ENCODE measurements at regions not wholly inside any gene's neighbourhood (a gene's known extent, or its start where the extent isn't known, plus 50 kb on each side); places are given as distances from the start of the nearest gene placed in this dataset.

DNA sequence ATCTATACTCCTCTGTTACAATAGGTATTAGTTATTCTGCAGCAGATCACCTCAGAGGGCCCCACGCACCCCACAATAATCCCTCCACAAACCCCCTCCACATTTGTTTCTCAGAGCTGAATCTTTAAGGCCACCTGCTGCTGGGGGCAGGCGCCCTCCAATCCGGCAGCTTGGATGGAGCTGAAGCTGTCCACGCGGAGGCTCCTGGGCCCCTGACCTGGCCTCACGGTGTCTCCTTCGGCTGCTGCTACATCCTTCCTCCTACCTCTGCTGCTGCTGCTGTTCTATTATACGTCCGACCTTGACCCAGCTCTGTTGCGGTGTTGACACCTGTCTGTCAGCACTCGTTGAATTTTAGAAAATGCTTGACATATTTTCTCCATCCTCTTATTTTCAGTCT, 430.2 kb upstream of the ZFP42 start:
- TF ChIP-seq POLR2A (IDR thresholded peaks at IDR 0.05) (no peak), EP300 (IDR thresholded peaks at IDR 0.05) (no peak), POLR2AphosphoS5 (IDR thresholded peaks at IDR 0.05) (no peak)
- TF ChIP-seq, protein P1, sequence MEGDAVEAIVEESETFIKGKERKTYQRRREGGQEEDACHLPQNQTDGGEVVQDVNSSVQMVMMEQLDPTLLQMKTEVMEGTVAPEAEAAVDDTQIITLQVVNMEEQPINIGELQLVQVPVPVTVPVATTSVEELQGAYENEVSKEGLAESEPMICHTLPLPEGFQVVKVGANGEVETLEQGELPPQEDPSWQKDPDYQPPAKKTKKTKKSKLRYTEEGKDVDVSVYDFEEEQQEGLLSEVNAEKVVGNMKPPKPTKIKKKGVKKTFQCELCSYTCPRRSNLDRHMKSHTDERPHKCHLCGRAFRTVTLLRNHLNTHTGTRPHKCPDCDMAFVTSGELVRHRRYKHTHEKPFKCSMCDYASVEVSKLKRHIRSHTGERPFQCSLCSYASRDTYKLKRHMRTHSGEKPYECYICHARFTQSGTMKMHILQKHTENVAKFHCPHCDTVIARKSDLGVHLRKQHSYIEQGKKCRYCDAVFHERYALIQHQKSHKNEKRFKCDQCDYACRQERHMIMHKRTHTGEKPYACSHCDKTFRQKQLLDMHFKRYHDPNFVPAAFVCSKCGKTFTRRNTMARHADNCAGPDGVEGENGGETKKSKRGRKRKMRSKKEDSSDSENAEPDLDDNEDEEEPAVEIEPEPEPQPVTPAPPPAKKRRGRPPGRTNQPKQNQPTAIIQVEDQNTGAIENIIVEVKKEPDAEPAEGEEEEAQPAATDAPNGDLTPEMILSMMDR (IDR thresholded peaks at IDR 0.05) = no peak

Data from gastroesophageal sphincter (tissue), 3 donors.